H1 (cell line): ENCODE measurements at regions not wholly inside any gene's neighbourhood (a gene's known extent, or its start where the extent isn't known, plus 50 kb on each side); places are given as distances from the start of the nearest gene placed in this dataset.

Experiments used
- CTCF ChIA-PET: fragments of 300-600 bp; sonication (Branson Sonifier 250); formaldehyde crosslinking; loops from one replicate; lab custom pipeline; 2021; ENCODE audit not compliant: partially characterized antibody; lab: Charles Lee
- POLR2A ChIA-PET: fragments of 300-600 bp; sonication (Branson Sonifier 250); formaldehyde crosslinking; loops from one replicate; lab custom pipeline; 2021; ENCODE audit warnings: inconsistent platforms; ENCODE audit not compliant: partially characterized antibody; lab: Charles Lee
- DNase-seq, 2 experiments: peaks; one replicate each; pipeline versions ENCODE4 v3.0.0 to v3.0.0-alpha.2; 2010 to 2022; ENCODE audit warnings: low spot score in 2 of 2, low read depth in 1 of 2, mixed read lengths in 1 of 2
- FAIRE-seq: peaks from 2 replicates; lab custom pipeline; 2011; peaks lifted over from hg19 to GRCh38; lab: Jason Lieb, UNC
- H2AFZ ChIP-seq: 2 replicates; pipeline ENCODE4 v1.8.1; 2012; ENCODE audit warnings: low read length, inconsistent platforms
- H2AK5ac ChIP-seq: 2 replicates; pipeline ENCODE4 v1.6.1; 2013; ENCODE audit warnings: low read depth, low read length
- H2BK120ac ChIP-seq: replicated peaks from 2 replicates; pipeline ENCODE3; 2013; ENCODE audit warnings: low read depth, low read length, inconsistent platforms
- H2BK12ac ChIP-seq: 2 replicates; pipeline ENCODE4 v1.6.1; 2013; ENCODE audit warnings: low read depth, low read length
- H2BK15ac ChIP-seq: 2 replicates; pipeline ENCODE4 v1.6.1; 2013; ENCODE audit warnings: low read length
- H2BK20ac ChIP-seq: 2 replicates; pipeline ENCODE4 v1.6.1; 2013; ENCODE audit warnings: low read length
- H2BK5ac ChIP-seq: 2 replicates; pipeline ENCODE4 v1.6.1; 2013; ENCODE audit warnings: low read depth, low read length
- H3K14ac ChIP-seq: 2 replicates; pipeline ENCODE4 v1.6.1; 2013; ENCODE audit warnings: inconsistent platforms; ENCODE audit not compliant: insufficient read length
- H3K18ac ChIP-seq: 2 replicates; pipeline ENCODE4 v1.6.1; 2013; ENCODE audit warnings: low read length; ENCODE audit errors: extremely low read depth
- H3K23ac ChIP-seq: 2 replicates; pipeline ENCODE4 v1.6.1; 2013; ENCODE audit warnings: inconsistent platforms; ENCODE audit not compliant: insufficient read length
- H3K23me2 ChIP-seq: 2 replicates; pipeline ENCODE4 v1.6.1; 2013; ENCODE audit warnings: low read depth, low read length
- H3K27ac ChIP-seq: 2 replicates; pipeline ENCODE4 v1.6.1; 2011; ENCODE audit warnings: low read depth, low read length, inconsistent platforms
- H3K27me3 ChIP-seq, 4 experiments: replicated peaks in 1 of 4; 1 replicate in 1 of 4; 2 replicates in 3 of 4; pipeline versions ENCODE4 v1.6.1 to v1.8.1; 2011 to 2013; ENCODE audit warnings: low read length in 3 of 4, mild to moderate bottlenecking in 3 of 4, inconsistent platforms in 2 of 4, mixed read lengths in 2 of 4, moderate library complexity in 1 of 4; ENCODE audit not compliant: control insufficient read depth in 3 of 4, insufficient read depth in 3 of 4; ENCODE audit errors: extremely low read depth in 1 of 4
- H3K36me3 ChIP-seq, 4 experiments: 2 replicates each; pipeline versions ENCODE4 v1.6.1 to v1.8.1; 2011 to 2013; ENCODE audit warnings: mild to moderate bottlenecking in 4 of 4, low read length in 3 of 4, moderate library complexity in 2 of 4, control low read depth in 1 of 4, inconsistent platforms in 1 of 4; ENCODE audit not compliant: insufficient read depth in 4 of 4, control insufficient read depth in 2 of 4
- H3K4ac ChIP-seq: replicated peaks from 2 replicates; pipeline ENCODE3; 2013; ENCODE audit warnings: low read length, low read depth, mixed read lengths, inconsistent platforms; ENCODE audit not compliant: insufficient read length
- H3K4me1 ChIP-seq, 4 experiments: replicated peaks in 1 of 4; 1 replicate in 1 of 4; 2 replicates in 3 of 4; pipeline versions ENCODE4 v1.6.1 to v1.8.1; 2011 to 2013; ENCODE audit warnings: low read length in 3 of 4, inconsistent platforms in 2 of 4, mixed read lengths in 1 of 4; ENCODE audit not compliant: insufficient read depth in 4 of 4, control insufficient read depth in 3 of 4
- H3K4me2 ChIP-seq, 2 experiments: 2 replicates each; pipeline versions ENCODE4 v1.6.1 to v1.8.1; 2011 to 2013; ENCODE audit warnings: low read depth in 2 of 2, low read length in 2 of 2, control low read depth in 1 of 2, inconsistent platforms in 1 of 2, mild to moderate bottlenecking in 1 of 2; ENCODE audit not compliant: insufficient read depth in 1 of 2
- H3K4me3 ChIP-seq, 4 experiments: fragments of 200-600, 300-600 bp in 1 of 4; sonication (generic), shearing (Covaris generic), sonication (Bioruptor Twin) in 1 of 4; 2 replicates each; pipeline versions ENCODE4 v1.5.1 to v1.8.1; 2011 to 2016; ENCODE audit warnings: low read length in 4 of 4, low read depth in 3 of 4, control low read depth in 2 of 4, inconsistent platforms in 2 of 4, mild to moderate bottlenecking in 2 of 4, mixed read lengths in 1 of 4, moderate library complexity in 1 of 4; ENCODE audit not compliant: insufficient read depth in 2 of 4; ENCODE audit errors: extremely low read depth in 1 of 4
- H3K56ac ChIP-seq: replicated peaks from 2 replicates; pipeline ENCODE3; 2013; ENCODE audit warnings: low read depth, mild to moderate bottlenecking, mixed read lengths, low read length, inconsistent platforms; ENCODE audit not compliant: insufficient read length
- H3K79me1 ChIP-seq: 2 replicates; pipeline ENCODE4 v1.6.1; 2013; ENCODE audit warnings: low read depth, low read length, control low read depth
- H3K79me2 ChIP-seq, 2 experiments: 2 replicates each; pipeline versions ENCODE4 v1.6.1 to v1.8.1; 2012 to 2013; ENCODE audit warnings: low read length in 2 of 2, mild to moderate bottlenecking in 2 of 2, inconsistent platforms in 1 of 2; ENCODE audit not compliant: insufficient read depth in 2 of 2, control insufficient read depth in 1 of 2
- H3K9ac ChIP-seq, 4 experiments: replicated peaks in 1 of 4; 1 replicate in 1 of 4; 2 replicates in 3 of 4; pipeline versions ENCODE4 v1.6.1 to v1.8.1; 2011 to 2013; ENCODE audit warnings: low read depth in 3 of 4, low read length in 3 of 4, control low read depth in 2 of 4, mild to moderate bottlenecking in 2 of 4, moderate library complexity in 2 of 4, inconsistent platforms in 1 of 4; ENCODE audit errors: extremely low read depth in 1 of 4
- H3K9me3 ChIP-seq, 2 experiments: 2 replicates each; pipeline versions ENCODE4 v1.6.1 to v1.8.1; 2012 to 2013; ENCODE audit warnings: mild to moderate bottlenecking in 2 of 2, moderate library complexity in 2 of 2, control low read depth in 1 of 2, inconsistent platforms in 1 of 2, low read depth in 1 of 2, low read length in 1 of 2, mixed read lengths in 1 of 2; ENCODE audit not compliant: insufficient read depth in 2 of 2
- H4K20me1 ChIP-seq, 2 experiments: replicated peaks in 1 of 2; 2 replicates each; pipeline versions ENCODE3 to v1.8.1; 2011 to 2013; ENCODE audit warnings: inconsistent platforms in 2 of 2, low read length in 2 of 2, mild to moderate bottlenecking in 1 of 2; ENCODE audit not compliant: insufficient read depth in 2 of 2, control insufficient read depth in 1 of 2
- H4K5ac ChIP-seq: 2 replicates; pipeline ENCODE4 v1.6.1; 2013; ENCODE audit warnings: low read length, low read depth, mixed read lengths, inconsistent platforms; ENCODE audit not compliant: insufficient read length
- H4K8ac ChIP-seq: 2 replicates; pipeline ENCODE4 v1.8.0; 2013; ENCODE audit warnings: mild to moderate bottlenecking, moderate library complexity, low read length, inconsistent platforms; ENCODE audit not compliant: insufficient read depth; ENCODE audit errors: extremely low read depth
- H4K91ac ChIP-seq: replicated peaks from 2 replicates; pipeline ENCODE3; 2013; ENCODE audit warnings: low read length, mixed read lengths, inconsistent platforms; ENCODE audit not compliant: insufficient read length
- ATF2 ChIP-seq: IDR thresholded peaks from 2 replicates; pipeline ENCODE4 v1.6.1; 2012; ENCODE audit warnings: low read length, inconsistent platforms
- CBX5 ChIP-seq: fragments of 300-800, 300-1000 bp; sonication (generic); IDR thresholded peaks from 2 replicates; pipeline ENCODE4 v1.7.1; 2016; ENCODE audit warnings: antibody characterized with exemption, low read length, low read depth
- CEBPB ChIP-seq: IDR thresholded peaks from 2 replicates; pipeline ENCODE4 v1.6.1; 2012; ENCODE audit warnings: low read depth, low read length
- CTBP2 ChIP-seq: IDR thresholded peaks from 2 replicates; pipeline ENCODE4 v1.7.0; 2011; ENCODE audit warnings: borderline replicate concordance, mild to moderate bottlenecking, moderate library complexity, mixed read lengths, low read length; ENCODE audit not compliant: insufficient read depth, insufficient read length
- EGR1 ChIP-seq: IDR thresholded peaks from 2 replicates; pipeline ENCODE4 v1.6.1; 2011; ENCODE audit warnings: low read depth, low read length, borderline replicate concordance
- POLR2AphosphoS5 ChIP-seq: IDR thresholded peaks from 2 replicates; pipeline ENCODE4 v1.6.1; 2011; ENCODE audit warnings: low read depth, low read length
- RAD21 ChIP-seq, 2 experiments: IDR thresholded peaks in 1 of 2; conservative IDR thresholded peaks in 1 of 2; 2 replicates each; pipeline ENCODE4 v1.6.1; 2011; ENCODE audit warnings: low read depth in 2 of 2, low read length in 2 of 2, improper control_type of control experiment in 1 of 2, inconsistent platforms in 1 of 2, mild to moderate bottlenecking in 1 of 2, moderate library complexity in 1 of 2
- RBBP5 ChIP-seq: IDR thresholded peaks from 2 replicates; pipeline ENCODE4 v1.7.1; 2012; ENCODE audit warnings: low read depth, mild to moderate bottlenecking, inconsistent platforms, low read length, moderate library complexity, borderline replicate concordance
- SIRT6 ChIP-seq: IDR thresholded peaks from one replicate; pipeline ENCODE4 v1.7.1; 2012; ENCODE audit warnings: low read length, inconsistent platforms
- SUZ12 ChIP-seq: fragments of 200-600 bp; sonication (generic); IDR thresholded peaks from 2 replicates; pipeline ENCODE4 v1.6.1; 2012; ENCODE audit warnings: mild to moderate bottlenecking, inconsistent platforms, low read length, moderate library complexity, mixed read lengths
- WGBS, 2 experiments: shearing (Covaris generic) in 1 of 2; methylation state at CpG; one replicate each; pipeline versions ENCODE4 v1.1.6 to v1.1.7; 2013 to 2015; ENCODE audit warnings: low lambda C conversion rate in 2 of 2, mixed read lengths in 2 of 2, inconsistent platforms in 1 of 2, low coverage in 1 of 2, missing lambda C conversion rate in 1 of 2; ENCODE audit not compliant: insufficient replicate concordance in 2 of 2, insufficient coverage in 1 of 2, insufficient read length in 1 of 2; ENCODE audit errors: extremely low coverage in 1 of 2, missing lambda C conversion rate in 1 of 2; 5-methylcytosine and 5-hydroxymethylcytosine counted together

GRCh38 chr1:193325771-193326170, 139.4 kb upstream of the B3GALT2 start:
- Histone ChIP-seq H3K4me1 (no peaks in the 10 kb centered on the region), H3K4me2 (no peak overlapping the region), H3K4ac (no peak overlapping the region), H2BK120ac (no peak overlapping the region), H4K20me1 (no peaks in the 10 kb centered on the region), H2AK5ac (no peak overlapping the region), H3K4me3 (no peak overlapping the region), H3K18ac (no peak overlapping the region), H3K9ac (no peak overlapping the region), H3K27me3 (no peaks in the 10 kb centered on the region), H3K9me3 (peaks cover 0 to 3% of the 10 kb centered on the region in 2 experiments; a peak in 1 of 4 replicates), H3K14ac (no peak overlapping the region), H2AFZ (no peak overlapping the region), H3K36me3 (no peaks in the 10 kb centered on the region), H3K79me1 (no peaks in the 10 kb centered on the region), H3K56ac (no peak overlapping the region), H4K5ac (no peak overlapping the region), H4K91ac (no peak overlapping the region), H3K23me2 (no peaks in the 10 kb centered on the region; the same call in 1 of the 2 replicates), H3K23ac (no peak overlapping the region), H3K27ac (no peak overlapping the region), H2BK5ac (no peak overlapping the region), H2BK15ac (no peak overlapping the region), H2BK12ac (no peak overlapping the region), H3K79me2 (no peaks in the 10 kb centered on the region), H4K8ac (no peak overlapping the region), H2BK20ac (no peak overlapping the region)
- FAIRE-seq = no peak
- POLR2A ChIA-PET = no interaction called here
- CTCF ChIA-PET = no interaction called here
- TF ChIP-seq RBBP5 (no peak), SUZ12 (no peak), CTBP2 (no peak), EGR1 (no peak), ATF2 (no peak), RAD21 (IDR thresholded peaks at IDR 0.05 in 1 of 2, conservative IDR thresholded peaks at IDR 0.05 in 1 of 2; ENCODE audit: low read depth in 2 of 2, low read length in 2 of 2) (no peak), SIRT6 (no peak), CBX5 (no peak), CEBPB (no peak), POLR2AphosphoS5 (no peak)
- no peak for DNase-seq
- 87% methylated on average over 4 of the region's 4 CpGs; no CpG with 5 or more reads in 1 of the 2 experiments for WGBS, 2 experiments
